ENCODE measurements at regions not wholly inside any gene's neighbourhood (a gene's known extent, or its start where the extent isn't known, plus 50 kb on each side); places are given as distances from the start of the nearest gene placed in this dataset.

- no peak for DNase-seq (ENCODE audit: low read depth, low spot score)
Observed at GRCh38 chr7:12741951-12742575, 54.6 kb downstream of the ARL4A start.

DNA sequence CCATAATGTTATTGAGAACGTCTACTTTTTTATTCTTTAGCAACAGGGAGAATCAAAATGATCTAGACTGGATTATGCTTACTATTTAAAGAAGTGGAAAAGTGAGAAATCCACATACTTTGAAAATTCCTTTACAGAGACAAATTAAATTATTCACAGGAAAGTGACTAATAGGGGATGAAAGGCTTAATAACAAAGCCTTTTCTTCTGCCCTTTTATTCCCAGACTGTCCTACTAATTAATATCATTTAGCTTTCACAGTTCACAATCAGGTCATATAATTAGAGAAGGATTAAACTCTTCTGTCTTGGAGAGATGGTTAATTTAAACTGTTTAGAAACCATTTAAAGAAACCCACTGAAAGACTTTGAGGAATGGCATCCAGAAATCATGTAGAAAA lies 58.8 kb downstream of the ARL4A start:
- DNase-seq (ENCODE audit: low read depth, low spot score), result no peak

DNA sequence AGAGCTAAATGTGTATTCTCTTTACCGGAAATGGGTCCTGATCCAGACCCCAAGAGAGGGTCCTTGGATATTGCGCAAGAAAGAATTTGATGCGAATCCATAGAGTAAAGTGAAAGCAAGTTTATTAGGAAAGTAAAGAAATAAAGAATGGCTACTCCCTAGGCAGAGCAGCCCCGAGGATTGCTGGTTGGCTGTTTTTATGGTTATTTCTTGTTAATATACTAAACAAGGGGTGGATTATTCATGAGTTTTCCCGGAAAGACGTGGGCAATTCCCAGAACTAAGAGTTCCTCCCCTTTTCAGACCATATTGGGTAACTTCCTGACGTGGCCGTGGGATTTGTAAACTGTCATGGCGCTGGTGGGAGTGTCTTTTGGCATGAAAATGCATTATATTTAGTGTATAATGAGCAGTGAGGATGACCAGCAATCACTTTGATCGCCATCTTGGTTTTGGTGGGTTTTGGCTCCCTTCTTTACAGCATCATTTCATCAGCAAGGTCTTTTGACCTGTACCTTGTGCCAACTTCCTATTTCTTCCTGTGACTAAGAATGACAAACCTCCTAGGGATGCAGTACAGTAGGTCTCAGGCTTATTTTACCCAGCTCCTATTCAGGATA lies 60.4 kb downstream of the ARL4A start:
- DNase-seq (ENCODE audit: low read depth, low spot score), result no peak

- DNase-seq (ENCODE audit: low read depth, low spot score), result no peak
Observed at GRCh38 chr7:12749069-12749468, 61.6 kb downstream of the ARL4A start.

DNA sequence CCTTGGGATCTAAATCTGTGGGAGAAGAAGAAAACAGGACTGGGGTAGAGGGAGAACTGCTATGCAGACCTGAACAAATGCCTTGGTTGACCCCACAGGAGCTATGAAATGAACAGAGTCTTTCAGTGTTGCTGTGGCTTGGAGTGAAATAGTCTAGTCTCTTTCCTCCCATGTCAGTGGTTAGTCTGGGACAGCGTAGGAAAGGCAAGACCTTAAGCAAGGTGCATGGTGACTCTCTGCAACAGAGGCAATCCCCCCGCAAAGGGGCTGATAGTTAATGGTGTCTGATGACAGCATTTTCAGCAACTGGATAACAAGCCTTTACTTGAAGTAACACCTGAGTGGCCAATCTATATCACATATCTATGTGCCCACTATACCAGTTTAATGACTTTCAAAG lies 62.3 kb downstream of the ARL4A start:
- no peak for DNase-seq (ENCODE audit: low read depth, low spot score)

DNA sequence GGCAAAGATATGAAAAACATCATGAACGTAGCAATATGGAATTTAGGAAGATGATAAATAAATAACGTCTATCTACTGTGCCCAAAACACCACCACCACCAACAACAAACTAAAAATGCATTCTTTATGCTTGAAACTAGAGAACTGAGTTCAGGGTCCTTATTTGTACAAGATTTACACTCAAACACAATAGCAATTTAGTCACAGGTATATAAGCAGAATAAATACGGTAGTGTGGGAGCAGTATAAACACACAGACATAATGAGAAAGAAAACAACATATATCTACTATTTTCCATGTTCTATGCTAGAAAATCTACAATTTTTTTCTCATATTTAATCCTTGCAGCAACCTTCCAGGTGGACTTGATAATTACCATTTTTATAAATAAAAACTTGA lies 64.3 kb downstream of the ARL4A start:
- DNase-seq (ENCODE audit: low read depth, low spot score), result no peak

GRCh38 chr7:12754179-12754578 lies 66.7 kb downstream of the ARL4A start:
- DNase-seq (ENCODE audit: low read depth, low spot score), result no peak

GRCh38 chr7:12756821-12757220 lies 69.4 kb downstream of the ARL4A start:
- DNase-seq (ENCODE audit: low read depth, low spot score), result no peak

DNA sequence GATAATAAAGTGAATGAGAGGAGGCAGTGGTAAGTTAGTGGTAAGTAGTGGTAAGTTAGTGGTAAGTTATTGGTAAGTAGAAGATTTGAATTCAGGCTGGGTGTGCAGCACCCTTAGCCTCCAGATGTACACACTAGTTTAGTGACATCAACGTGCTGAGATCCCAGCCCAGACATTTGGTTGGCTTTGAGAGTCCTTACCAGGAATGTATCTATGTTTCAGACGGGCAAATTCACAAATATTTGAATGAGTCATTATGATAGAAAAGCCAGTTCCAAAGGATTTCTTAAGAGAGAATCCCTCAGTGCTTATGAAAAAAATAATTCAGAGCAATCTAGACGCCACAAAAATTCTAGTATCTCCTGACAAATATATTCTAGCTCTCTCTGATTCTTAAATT lies 70.0 kb downstream of the ARL4A start:
- DNase-seq (ENCODE audit: low read depth, low spot score), result no peak

- DNase-seq (ENCODE audit: low read depth, low spot score), result no peak
Observed at GRCh38 chr7:12759151-12759550, 71.7 kb downstream of the ARL4A start.

GRCh38 chr7:12761111-12761510 lies 73.7 kb downstream of the ARL4A start:
- no peak for DNase-seq (ENCODE audit: low read depth, low spot score)

- DNase-seq (ENCODE audit: low read depth, low spot score), result no peak
Observed at GRCh38 chr7:12761691-12762090, 74.3 kb downstream of the ARL4A start.

- no peak for DNase-seq (ENCODE audit: low read depth, low spot score)
Observed at GRCh38 chr7:12764458-12764891, 77.0 kb downstream of the ARL4A start.

DNA sequence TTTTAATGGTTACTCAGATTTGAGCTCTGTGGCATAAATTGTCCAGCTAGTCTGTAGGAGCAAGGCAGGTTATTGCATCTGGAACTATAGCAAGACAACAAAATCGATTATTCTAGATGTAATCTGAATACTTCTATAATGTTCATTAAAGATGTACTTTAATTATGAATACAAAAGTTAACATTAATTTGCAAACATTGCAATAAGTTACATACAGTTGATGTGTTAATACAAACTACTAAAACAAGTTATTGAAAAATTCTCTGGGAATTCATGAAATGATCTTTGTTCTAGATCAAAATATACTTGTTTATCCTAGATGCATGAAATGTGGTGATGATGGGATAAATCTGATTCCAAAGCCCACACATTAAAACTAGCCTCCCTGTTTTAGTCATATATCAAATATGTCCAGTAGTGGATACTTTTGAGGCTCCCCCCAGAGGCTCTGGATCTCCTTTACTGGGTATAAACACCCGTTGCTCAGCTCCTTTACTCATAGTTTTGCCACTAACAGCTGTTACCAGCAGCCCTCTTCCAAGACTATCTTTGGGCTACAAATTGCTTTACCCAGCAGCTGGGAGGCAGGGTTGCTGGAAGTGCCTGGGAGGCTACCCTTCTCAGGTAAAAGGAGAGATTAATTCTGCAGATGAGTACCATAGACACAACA lies 78.1 kb downstream of the ARL4A start:
- DNase-seq (ENCODE audit: low read depth, low spot score), result no peak

GRCh38 chr7:12766416-12766815 lies 79.0 kb downstream of the ARL4A start:
- DNase-seq (ENCODE audit: low read depth, low spot score), result no peak

DNA sequence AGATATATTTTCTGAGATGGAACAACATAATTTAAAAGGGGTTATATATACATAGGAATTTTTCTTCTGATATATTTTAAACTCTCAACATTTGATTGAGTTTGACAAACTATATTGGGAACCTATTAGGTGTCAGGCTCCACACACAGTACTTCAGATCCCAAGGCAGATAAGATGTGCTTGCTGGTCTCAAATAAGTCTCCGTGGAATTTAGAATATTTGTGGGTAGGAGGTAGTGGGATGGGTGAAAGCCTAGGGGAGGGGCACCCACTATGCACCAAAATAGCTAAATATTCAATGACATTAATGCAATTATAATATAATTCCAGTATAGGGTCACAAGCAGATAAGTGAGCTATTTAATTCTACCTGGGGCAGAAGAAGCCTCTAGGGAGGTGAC lies 81.5 kb downstream of the ARL4A start:
- DNase-seq (ENCODE audit: low read depth, low spot score), result no peak

GRCh38 chr7:12769444-12769843 lies 82.0 kb downstream of the ARL4A start:
- no peak for DNase-seq (ENCODE audit: low read depth, low spot score)

- no peak for DNase-seq (ENCODE audit: low read depth, low spot score)
Observed at GRCh38 chr7:12770227-12770975, 83.0 kb downstream of the ARL4A start.

GRCh38 chr7:12771378-12771877 lies 84.0 kb downstream of the ARL4A start:
- DNase-seq (ENCODE audit: low read depth, low spot score), result no peak

DNA sequence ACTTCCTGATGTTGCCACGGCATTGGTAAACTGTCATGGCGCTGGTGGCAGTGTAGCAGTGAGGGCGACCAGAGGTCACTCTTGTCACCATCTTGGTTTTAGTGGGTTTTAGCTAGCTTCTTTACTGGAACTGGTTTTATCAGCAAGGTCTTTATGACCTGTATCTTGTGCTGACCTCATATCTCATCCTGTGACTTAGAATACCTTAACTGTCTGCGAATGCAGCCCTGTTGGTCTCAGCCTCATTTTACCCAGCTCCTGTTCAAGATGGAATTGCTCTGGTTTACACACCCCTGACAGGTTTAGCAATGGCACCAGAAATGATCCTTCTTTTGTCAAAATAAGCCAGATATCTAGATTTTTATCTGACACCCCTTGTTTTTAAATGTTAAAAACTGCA lies 85.3 kb downstream of the ARL4A start:
- no peak for DNase-seq (ENCODE audit: low read depth, low spot score)

GRCh38 chr7:12777257-12777656 lies 89.8 kb downstream of the ARL4A start:
- no peak for DNase-seq (ENCODE audit: low read depth, low spot score)

DNA sequence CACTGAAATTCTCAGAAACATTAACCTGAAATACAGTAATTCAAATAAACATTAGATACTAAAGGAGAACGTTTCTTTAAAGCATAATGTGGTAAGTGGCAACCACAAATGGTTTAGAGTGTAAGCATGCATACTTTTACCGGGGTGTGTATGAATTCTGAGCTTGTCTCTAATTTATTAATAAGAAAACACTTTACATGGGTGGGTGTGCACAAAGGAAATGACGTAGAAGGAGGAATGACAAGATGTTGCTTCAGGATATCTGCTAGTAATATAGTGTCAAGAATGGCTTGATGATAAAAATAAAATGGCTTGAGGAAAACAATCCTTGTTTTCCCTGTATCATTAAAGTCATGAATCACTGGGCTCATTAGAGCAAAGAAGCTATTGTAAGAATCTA lies 92.5 kb downstream of the ARL4A start:
- DNase-seq (ENCODE audit: low read depth, low spot score), result no peak
